NCI-H446 treated with DMSO at 0.1 percent for 48 hours (cell line): ENCODE measurements at regions not wholly inside any gene's neighbourhood (a gene's known extent, or its start where the extent isn't known, plus 50 kb on each side); places are given as distances from the start of the nearest gene placed in this dataset.
"Not testable (repeated sequence)": the region's sequence is repeated elsewhere in the genome, so short reads cannot be mapped to it uniquely, and the experiment has no call there.

ENCODE experiments used
- DNase-seq: peaks from one replicate; lab custom pipeline; 2025; lab: John Stamatoyannopoulos, UW

- DNase-seq = no peak
These were observed 218.5 kb downstream of the RPS29 start for GRCh38 chr14:49367696-49368095.

- DNase-seq = no peak
These were observed 219.8 kb downstream of the RPS29 start for GRCh38 chr14:49366416-49366815.

GRCh38 chr14:49364752-49365117, 221.4 kb downstream of the RPS29 start:
- DNase-seq = no peak

GRCh38 chr14:49363821-49364751, 222.1 kb downstream of the RPS29 start:
- DNase-seq = no peak

- no peak for DNase-seq
These were observed 223.3 kb downstream of the RPS29 start for GRCh38 chr14:49362916-49363315.

GRCh38 chr14:49339130-49339529, 247.1 kb downstream of the RPS29 start:
- DNase-seq = no peak

GRCh38 chr14:49319810-49320209, 266.4 kb downstream of the RPS29 start:
- DNase-seq = no peak

- no peak for DNase-seq
These were observed 270.6 kb downstream of the RPS29 start for GRCh38 chr14:49315570-49315969.

GRCh38 chr14:49314737-49315136, 271.4 kb downstream of the RPS29 start:
- no peak for DNase-seq

- DNase-seq = no peak
These were observed 273.1 kb downstream of the RPS29 start for GRCh38 chr14:49313108-49313507.

GRCh38 chr14:49310298-49310697, 275.9 kb downstream of the RPS29 start:
- no peak for DNase-seq

- DNase-seq = peak; percentile 9
These were observed 279.9 kb downstream of the RPS29 start for GRCh38 chr14:49306152-49306751.

GRCh38 chr14:49303946-49304516, 282.1 kb downstream of the RPS29 start:
- no peak for DNase-seq

- no peak for DNase-seq
These were observed 289.1 kb downstream of the RPS29 start for GRCh38 chr14:49297102-49297501.

GRCh38 chr14:49294621-49295148, 291.5 kb downstream of the RPS29 start:
- DNase-seq = no peak

GRCh38 chr14:49287004-49287403, 299.2 kb downstream of the RPS29 start:
- no peak for DNase-seq

- no peak for DNase-seq
These were observed 299.8 kb downstream of the RPS29 start for GRCh38 chr14:49286257-49286983.

- no peak for DNase-seq
These were observed 305.6 kb downstream of the RPS29 start for GRCh38 chr14:49280566-49280965.

GRCh38 chr14:49250517-49250916, 335.7 kb downstream of the RPS29 start:
- DNase-seq = no peak

GRCh38 chr14:49250109-49250508, 336.1 kb downstream of the RPS29 start:
- no peak for DNase-seq

GRCh38 chr14:49249022-49249421, 337.2 kb downstream of the RPS29 start:
- DNase-seq = no peak

- DNase-seq = not testable (repeated sequence)
These were observed 342.4 kb downstream of the RPS29 start for GRCh38 chr14:49243777-49244176.
